Subcutaneous abdominal adipose tissue (tissue), 5 donors: ENCODE measurements at regions not wholly inside any gene's neighbourhood (a gene's known extent, or its start where the extent isn't known, plus 50 kb on each side); places are given as distances from the start of the nearest gene placed in this dataset.
"Not testable (repeated sequence)": the region's sequence is repeated elsewhere in the genome, so short reads cannot be mapped to it uniquely, and the experiment has no call there.

Source experiments
- H3K27ac ChIP-seq: one replicate; pipeline ENCODE4 v1.7.0; 2013; ENCODE audit warnings: low read depth, mild to moderate bottlenecking, inconsistent platforms, low read length, moderate library complexity
- H3K27me3 ChIP-seq, 5 donors: one replicate each; pipeline ENCODE4 v1.7.0; 2013; ENCODE audit warnings: low read length in 5 of 5, inconsistent platforms in 1 of 5; ENCODE audit not compliant: control insufficient read depth in 5 of 5, insufficient read depth in 4 of 5
- H3K36me3 ChIP-seq, 5 donors: one replicate each; pipeline ENCODE4 v1.7.0; 2013; ENCODE audit warnings: low read length in 5 of 5; ENCODE audit not compliant: control insufficient read depth in 5 of 5, insufficient read depth in 5 of 5
- H3K4me1 ChIP-seq, 5 donors: one replicate each; pipeline ENCODE4 v1.7.0; 2013; ENCODE audit warnings: low read length in 5 of 5, mild to moderate bottlenecking in 3 of 5, moderate library complexity in 1 of 5; ENCODE audit not compliant: control insufficient read depth in 5 of 5, insufficient read depth in 5 of 5
- H3K4me3 ChIP-seq, 5 donors: one replicate each; pipeline ENCODE4 v1.7.0; 2013; ENCODE audit warnings: low read length in 5 of 5, low read depth in 1 of 5
- H3K9ac ChIP-seq, 5 donors: one replicate each; pipeline ENCODE4 v1.7.0; 2013; ENCODE audit warnings: low read length in 5 of 5, mild to moderate bottlenecking in 4 of 5, moderate library complexity in 3 of 5
- H3K9me3 ChIP-seq, 5 donors: one replicate each; pipeline ENCODE4 v1.7.0; 2013; ENCODE audit warnings: low read length in 5 of 5; ENCODE audit not compliant: control insufficient read depth in 5 of 5
- donor health status: healthy.
- donor health status: healthy.
- donor health status: healthy.
- donor health status: healthy.
- donor health status: healthy.

DNA sequence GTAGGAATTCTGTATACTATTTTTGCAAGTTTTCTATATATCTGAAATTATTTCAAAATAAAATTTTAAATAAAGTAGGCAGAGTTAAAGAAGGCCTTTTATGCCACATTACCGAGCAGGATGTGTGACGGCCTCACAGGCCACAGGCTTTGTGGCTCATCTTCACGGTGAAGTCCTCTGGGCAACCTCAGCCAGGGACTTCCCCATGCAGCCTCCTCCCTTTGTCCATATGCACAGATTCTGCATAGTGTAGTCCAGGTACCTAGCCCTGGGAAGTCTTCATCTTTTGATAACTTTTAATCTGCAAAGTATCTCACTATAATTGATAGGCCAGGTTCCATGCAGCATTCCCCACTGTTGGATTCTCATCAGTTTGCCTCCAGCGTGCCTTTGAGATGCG lies 62.8 kb downstream of the ARHGAP11B start:
- H3K4me3 ChIP-seq, H3K27ac ChIP-seq, H3K9me3 ChIP-seq, H3K27me3 ChIP-seq, H3K4me1 ChIP-seq, H3K9ac ChIP-seq, H3K36me3 ChIP-seq: not testable (repeated sequence)

DNA sequence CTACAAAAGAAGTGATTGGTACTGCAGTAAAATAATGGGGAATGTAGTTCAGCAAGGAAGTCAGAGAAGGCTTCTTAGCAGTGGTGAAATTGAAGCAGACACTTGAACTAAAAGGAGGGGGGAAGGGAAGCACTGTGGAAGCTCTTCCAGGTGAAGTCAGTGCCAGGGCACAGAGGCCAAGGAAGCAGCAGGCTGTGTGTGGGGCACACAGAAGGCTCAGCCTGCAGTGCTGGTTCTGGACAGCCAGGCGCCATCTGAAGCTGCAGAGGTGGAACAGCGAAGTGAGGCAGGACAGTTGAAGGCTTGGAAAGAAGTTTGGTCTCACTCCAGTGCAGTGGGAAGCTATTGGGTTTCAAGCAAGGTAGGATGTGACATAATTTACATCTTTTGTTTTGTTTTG lies 64.2 kb downstream of the ARHGAP11B start:
- not testable (repeated sequence) for H3K27ac ChIP-seq, H3K9me3 ChIP-seq, H3K27me3 ChIP-seq, H3K4me3 ChIP-seq, H3K9ac ChIP-seq, H3K4me1 ChIP-seq, H3K36me3 ChIP-seq

DNA sequence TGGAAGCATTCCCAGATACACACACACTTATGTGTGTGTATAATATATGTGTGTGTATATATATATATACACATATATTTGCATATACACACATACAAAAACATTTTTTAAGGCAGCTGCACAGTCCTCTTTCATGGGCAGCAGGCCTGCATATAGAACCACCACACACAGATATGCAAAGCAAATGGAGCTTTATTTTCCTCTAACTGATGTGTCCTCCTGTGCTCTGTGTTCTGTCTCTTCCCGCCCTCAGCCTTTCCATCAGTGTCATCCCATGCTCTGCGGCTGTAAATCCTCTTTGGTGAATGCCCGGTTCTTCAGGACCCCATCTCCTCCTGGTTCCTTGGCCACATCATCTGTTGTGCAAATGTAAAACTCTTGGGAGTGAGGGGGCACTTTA lies 69.9 kb downstream of the ARHGAP11B start:
- not testable (repeated sequence) for H3K36me3 ChIP-seq, H3K4me1 ChIP-seq, H3K27ac ChIP-seq, H3K9ac ChIP-seq, H3K4me3 ChIP-seq, H3K27me3 ChIP-seq, H3K9me3 ChIP-seq

DNA sequence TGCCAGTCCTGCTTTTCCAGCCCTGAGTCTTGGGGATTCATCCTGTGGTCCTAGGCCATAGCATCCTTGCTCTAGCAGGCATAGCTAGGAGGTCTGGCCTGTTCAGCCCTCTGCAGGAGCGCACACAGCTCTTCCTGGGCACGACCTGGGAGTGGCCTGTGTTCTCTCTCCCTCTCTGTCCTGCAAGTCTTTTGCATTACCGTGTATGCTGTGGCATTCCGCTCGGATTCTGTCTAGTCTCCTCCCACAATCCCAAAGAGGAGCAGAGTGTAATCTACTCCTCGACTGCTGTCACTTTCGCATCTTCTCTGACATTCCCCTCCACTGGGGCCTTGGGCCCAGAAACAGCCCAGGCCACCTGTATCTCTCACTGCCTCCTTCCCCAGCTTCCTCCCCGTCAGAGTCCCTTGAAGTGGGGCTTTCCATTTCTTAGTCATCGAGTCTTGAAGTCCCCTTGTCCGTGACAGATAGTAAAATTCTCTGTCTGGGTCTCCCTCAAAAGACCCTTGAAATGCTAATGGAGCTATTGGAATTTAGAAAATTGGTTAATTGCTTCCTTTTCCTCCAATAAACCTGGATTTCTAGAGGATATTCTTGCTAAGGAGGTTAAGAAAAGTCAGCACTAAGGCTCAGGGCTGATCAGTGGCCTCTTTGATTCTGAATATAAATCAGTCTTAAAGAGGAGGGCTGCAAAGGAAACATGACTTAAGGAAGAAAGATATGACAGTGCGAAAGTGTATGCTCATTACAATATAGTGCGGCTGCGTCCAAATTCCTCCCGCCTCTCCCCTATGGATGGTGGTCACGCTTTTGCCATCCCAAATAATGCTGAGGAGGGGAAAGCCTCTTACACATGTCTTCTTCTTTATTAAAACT lies 70.7 kb downstream of the ARHGAP11B start:
- not testable (repeated sequence) for H3K27me3 ChIP-seq, H3K4me3 ChIP-seq, H3K9ac ChIP-seq, H3K36me3 ChIP-seq, H3K9me3 ChIP-seq, H3K27ac ChIP-seq, H3K4me1 ChIP-seq

DNA sequence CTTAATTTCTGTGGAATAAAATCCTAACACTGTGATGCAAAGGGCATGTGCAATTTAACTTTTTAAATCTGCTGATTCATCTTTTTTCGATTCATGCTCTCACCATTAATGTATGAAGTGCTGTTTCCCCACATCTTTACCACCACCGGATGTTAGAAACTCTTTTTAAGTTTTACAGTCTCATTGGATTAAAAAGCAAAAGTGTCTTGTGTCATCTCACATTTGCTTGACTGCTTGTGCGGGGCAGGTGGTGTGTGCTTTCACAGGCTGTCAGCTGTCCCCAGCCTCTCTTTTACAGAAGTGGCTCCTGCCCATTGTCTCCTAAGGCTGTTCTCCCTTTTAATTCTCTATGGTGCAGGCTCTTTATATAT lies 71.4 kb downstream of the ARHGAP11B start:
- not testable (repeated sequence) for H3K27me3 ChIP-seq, H3K36me3 ChIP-seq, H3K9ac ChIP-seq, H3K9me3 ChIP-seq, H3K4me1 ChIP-seq, H3K4me3 ChIP-seq, H3K27ac ChIP-seq

DNA sequence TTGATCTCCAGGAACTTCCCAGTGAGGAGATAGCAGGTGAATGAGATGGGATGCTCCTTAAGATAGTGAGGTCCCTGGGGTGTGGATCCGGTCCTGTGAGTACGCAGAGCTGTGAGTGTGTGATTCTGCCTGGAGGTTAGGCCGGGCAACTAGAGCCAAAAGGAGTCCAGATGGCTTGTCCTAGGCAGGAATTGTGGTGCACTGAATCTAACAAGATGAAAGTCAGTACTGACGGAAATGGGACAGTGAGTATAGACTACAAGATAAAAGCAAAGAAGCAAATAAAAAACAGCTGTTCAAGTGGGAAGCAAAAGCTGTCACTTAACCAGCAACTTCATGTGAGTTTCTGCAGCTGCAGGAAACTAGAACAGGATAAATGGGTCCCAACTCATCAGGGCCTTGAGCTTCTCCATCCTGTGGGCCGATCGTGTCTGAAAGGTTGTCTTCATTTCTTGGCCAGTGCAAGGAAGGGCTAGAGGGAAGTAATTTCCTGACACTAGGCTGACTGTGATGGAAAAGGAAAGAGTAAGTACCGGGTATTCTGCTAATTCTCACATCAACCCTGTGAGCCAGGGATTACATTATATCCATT lies 74.2 kb downstream of the ARHGAP11B start:
- not testable (repeated sequence) for H3K27me3 ChIP-seq, H3K27ac ChIP-seq, H3K4me1 ChIP-seq, H3K4me3 ChIP-seq, H3K9ac ChIP-seq, H3K36me3 ChIP-seq, H3K9me3 ChIP-seq

DNA sequence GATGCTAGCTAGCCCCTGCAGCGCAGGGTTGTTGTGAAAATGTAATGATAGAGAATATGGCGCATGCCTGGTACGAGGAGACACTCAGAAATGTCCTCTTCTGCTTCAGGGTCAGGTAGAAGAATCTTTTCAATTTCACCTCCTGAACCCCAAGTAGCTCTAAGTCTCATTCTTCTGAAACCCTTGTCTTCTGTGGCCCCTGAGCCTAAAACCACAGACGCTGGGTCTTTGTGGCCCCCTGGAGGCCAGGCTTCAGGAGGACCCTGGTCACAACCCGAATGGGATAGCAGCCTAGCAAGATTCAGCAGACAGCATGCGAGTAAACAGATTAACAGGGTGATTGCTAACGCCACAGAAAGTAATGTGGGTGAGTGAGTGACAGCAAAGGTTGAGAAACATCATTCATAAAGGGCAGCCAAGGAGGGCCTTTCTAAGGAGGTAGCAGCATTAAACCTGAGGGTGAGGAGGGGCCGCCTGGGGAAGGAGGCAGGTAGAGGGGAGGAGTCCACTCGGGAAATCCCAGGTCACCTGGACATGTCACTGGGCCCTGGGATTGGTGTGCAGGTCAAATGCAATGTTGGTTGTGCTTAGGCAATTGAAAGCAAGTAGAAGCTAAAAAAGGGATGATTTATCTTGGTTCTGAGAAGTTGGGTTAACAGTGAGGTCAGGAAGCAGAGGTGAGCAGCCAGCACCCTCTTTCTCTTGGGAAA lies 82.2 kb downstream of the ARHGAP11B start:
- not testable (repeated sequence) for H3K4me1 ChIP-seq, H3K9me3 ChIP-seq, H3K27me3 ChIP-seq, H3K36me3 ChIP-seq, H3K27ac ChIP-seq, H3K4me3 ChIP-seq, H3K9ac ChIP-seq

DNA sequence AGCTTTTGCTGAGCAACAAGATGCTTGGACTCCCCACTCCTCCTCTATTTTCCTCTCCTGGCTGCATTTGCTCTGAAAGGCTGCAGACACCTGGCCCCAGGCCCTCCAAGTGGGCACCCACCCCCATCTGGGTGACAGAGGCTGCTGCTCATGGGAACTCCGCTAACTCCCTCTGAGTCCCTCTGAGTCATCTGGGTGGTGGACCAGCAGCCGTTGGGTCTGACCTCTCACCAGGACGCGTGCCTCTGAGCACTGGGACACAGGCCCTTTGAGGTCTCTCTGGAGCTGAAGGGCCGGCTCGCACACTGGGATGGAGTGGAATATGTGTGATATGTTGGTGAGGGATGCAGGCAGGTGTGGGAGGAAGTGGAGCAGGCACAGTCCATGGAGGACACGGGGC lies 82.9 kb downstream of the ARHGAP11B start:
- not testable (repeated sequence) for H3K36me3 ChIP-seq, H3K27ac ChIP-seq, H3K9ac ChIP-seq, H3K9me3 ChIP-seq, H3K4me1 ChIP-seq, H3K27me3 ChIP-seq, H3K4me3 ChIP-seq

DNA sequence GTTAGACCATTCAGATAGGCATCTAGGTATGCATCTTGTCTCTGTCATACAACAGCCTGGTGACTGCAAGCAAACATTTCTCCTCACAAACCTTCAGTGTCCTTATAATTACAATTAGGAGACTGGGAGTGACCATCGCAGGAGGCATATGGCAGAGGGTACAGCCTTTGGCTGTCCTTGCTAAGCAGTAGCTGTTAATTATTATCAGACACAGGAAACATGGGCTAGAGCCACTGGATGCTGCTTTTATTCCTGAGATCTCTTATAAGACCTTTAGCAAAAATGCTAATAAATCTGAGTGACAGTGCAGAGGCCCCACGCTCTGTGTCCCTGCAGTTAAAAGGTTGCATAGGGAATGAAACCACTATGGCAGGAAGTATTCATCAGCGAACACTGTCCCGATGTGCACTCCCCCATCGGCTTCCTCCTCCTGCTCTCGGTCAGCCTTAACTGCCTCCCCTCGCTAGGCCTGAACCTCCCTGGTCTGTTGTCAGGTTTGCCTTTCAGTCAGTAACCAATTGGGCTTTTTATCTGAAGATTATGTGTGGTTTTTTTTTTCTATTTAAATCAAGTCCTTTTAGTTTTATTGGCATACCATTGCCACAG lies 92.2 kb downstream of the ARHGAP11B start:
- not testable (repeated sequence) for H3K36me3 ChIP-seq, H3K27ac ChIP-seq, H3K9ac ChIP-seq, H3K4me3 ChIP-seq, H3K27me3 ChIP-seq, H3K9me3 ChIP-seq, H3K4me1 ChIP-seq

DNA sequence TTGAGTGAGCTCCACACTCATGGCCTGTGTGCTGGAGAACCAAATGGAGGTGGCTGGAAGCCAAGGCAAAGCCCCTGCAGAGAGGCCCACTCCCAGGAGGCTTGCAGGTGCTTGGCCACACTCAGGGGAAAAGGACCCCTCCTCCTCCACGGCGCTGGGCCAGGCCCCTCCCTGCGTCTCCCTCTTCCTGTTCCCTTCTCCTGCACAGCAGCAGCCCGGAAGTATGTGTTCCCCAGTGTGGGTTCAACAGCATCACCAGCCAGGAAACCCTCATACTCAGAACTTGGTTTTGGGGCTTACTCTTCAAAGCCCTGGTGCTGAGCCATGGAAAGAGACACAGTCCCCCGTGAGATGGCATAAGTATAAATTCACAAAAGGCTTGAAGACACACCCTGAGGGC lies 93.4 kb downstream of the ARHGAP11B start:
- not testable (repeated sequence) for H3K27me3 ChIP-seq, H3K9ac ChIP-seq, H3K9me3 ChIP-seq, H3K4me1 ChIP-seq, H3K4me3 ChIP-seq, H3K36me3 ChIP-seq, H3K27ac ChIP-seq
